ENCODE measurements at regions not wholly inside any gene's neighbourhood (a gene's known extent, or its start where the extent isn't known, plus 50 kb on each side); places are given as distances from the start of the nearest gene placed in this dataset.

- no peak for DNase-seq (ENCODE audit: low spot score)
- intact Hi-C loops (cut with DNase I): no loop called here
These were observed 414.9 kb upstream of the FSHR start for GRCh38 chr2:49569176-49569575.

- intact Hi-C loops (cut with DNase I): no loop called here
- DNase-seq (ENCODE audit: low spot score): no peak
These were observed 413.7 kb upstream of the FSHR start for GRCh38 chr2:49567811-49568600.

GRCh38 chr2:49567021-49567420 lies 412.7 kb upstream of the FSHR start:
- intact Hi-C loops (cut with DNase I): no loop called here

GRCh38 chr2:49553658-49554057 lies 399.3 kb upstream of the FSHR start:
- DNase-seq (ENCODE audit: low spot score): no peak
- intact Hi-C loops (cut with DNase I): no loop called here

More at GRCh38 chr2:49567021-49567420, 412.7 kb upstream of the FSHR start:
- no peak for DNase-seq (ENCODE audit: low spot score)

- intact Hi-C loops (cut with DNase I): no loop called here
- DNase-seq (ENCODE audit: low spot score): no peak
These were observed 378.4 kb upstream of the FSHR start for GRCh38 chr2:49532702-49533101.

- intact Hi-C loops (cut with DNase I): no loop called here
- no peak for DNase-seq (ENCODE audit: low spot score)
These were observed 361.9 kb upstream of the FSHR start for GRCh38 chr2:49515996-49516782.

- intact Hi-C loops (cut with DNase I): no loop called here
- DNase-seq (ENCODE audit: low spot score): no peak
These were observed 359.9 kb upstream of the FSHR start for GRCh38 chr2:49514201-49514600.

GRCh38 chr2:49490710-49491109 lies 336.4 kb upstream of the FSHR start:
- intact Hi-C loops (cut with DNase I): loop anchor here in 1 of 2 donors (2.0 kb wide), 1 partner anchor 74 kb away; no protein-coding TSS in a partner anchor
- no peak for DNase-seq (ENCODE audit: low spot score)

- intact Hi-C loops (cut with DNase I): no loop called here
- no peak for DNase-seq (ENCODE audit: low spot score)
These were observed 332.8 kb upstream of the FSHR start for GRCh38 chr2:49487139-49487538.

GRCh38 chr2:49480520-49480919 lies 326.2 kb upstream of the FSHR start:
- intact Hi-C loops (cut with DNase I): no loop called here
- no peak for DNase-seq (ENCODE audit: low spot score)

GRCh38 chr2:49465157-49465831 lies 311.0 kb upstream of the FSHR start:
- no peak for DNase-seq (ENCODE audit: low spot score)
- intact Hi-C loops (cut with DNase I): no loop called here

GRCh38 chr2:49459314-49459993 lies 305.1 kb upstream of the FSHR start:
- no peak for DNase-seq (ENCODE audit: low spot score)
- intact Hi-C loops (cut with DNase I): loop anchor here in 1 of 2 donors (5.0 kb wide), 1 partner anchor 912 kb away; no protein-coding TSS in a partner anchor

GRCh38 chr2:49444005-49444404 lies 289.7 kb upstream of the FSHR start:
- intact Hi-C loops (cut with DNase I): no loop called here

GRCh38 chr2:49426996-49427395 lies 272.7 kb upstream of the FSHR start:
- intact Hi-C loops (cut with DNase I): no loop called here

More at GRCh38 chr2:49444005-49444404, 289.7 kb upstream of the FSHR start:
- DNase-seq (ENCODE audit: low spot score): no peak

GRCh38 chr2:49416252-49416651 lies 261.9 kb upstream of the FSHR start:
- intact Hi-C loops (cut with DNase I): loop anchor here in 1 of 2 donors (2.0 kb wide), 1 partner anchor 75 kb away; no protein-coding TSS in a partner anchor
- DNase-seq (ENCODE audit: low spot score): no peak

More at GRCh38 chr2:49426996-49427395, 272.7 kb upstream of the FSHR start:
- DNase-seq (ENCODE audit: low spot score): no peak

- intact Hi-C loops (cut with DNase I): no loop called here
- DNase-seq (ENCODE audit: low spot score): no peak
These were observed 249.8 kb upstream of the FSHR start for GRCh38 chr2:49404108-49404507.

GRCh38 chr2:49403637-49404036 lies 249.3 kb upstream of the FSHR start:
- DNase-seq (ENCODE audit: low spot score): no peak
- intact Hi-C loops (cut with DNase I): no loop called here

- intact Hi-C loops (cut with DNase I): no loop called here
- DNase-seq (ENCODE audit: low spot score): no peak
These were observed 225.1 kb upstream of the FSHR start for GRCh38 chr2:49379406-49379805.

GRCh38 chr2:49371128-49371701 lies 216.9 kb upstream of the FSHR start:
- no peak for DNase-seq (ENCODE audit: low spot score)
- intact Hi-C loops (cut with DNase I): no loop called here

Measured in posterior vena cava (tissue), 2 donors.